ENCODE measurements at regions not wholly inside any gene's neighbourhood (a gene's known extent, or its start where the extent isn't known, plus 50 kb on each side); places are given as distances from the start of the nearest gene placed in this dataset.

DNA sequence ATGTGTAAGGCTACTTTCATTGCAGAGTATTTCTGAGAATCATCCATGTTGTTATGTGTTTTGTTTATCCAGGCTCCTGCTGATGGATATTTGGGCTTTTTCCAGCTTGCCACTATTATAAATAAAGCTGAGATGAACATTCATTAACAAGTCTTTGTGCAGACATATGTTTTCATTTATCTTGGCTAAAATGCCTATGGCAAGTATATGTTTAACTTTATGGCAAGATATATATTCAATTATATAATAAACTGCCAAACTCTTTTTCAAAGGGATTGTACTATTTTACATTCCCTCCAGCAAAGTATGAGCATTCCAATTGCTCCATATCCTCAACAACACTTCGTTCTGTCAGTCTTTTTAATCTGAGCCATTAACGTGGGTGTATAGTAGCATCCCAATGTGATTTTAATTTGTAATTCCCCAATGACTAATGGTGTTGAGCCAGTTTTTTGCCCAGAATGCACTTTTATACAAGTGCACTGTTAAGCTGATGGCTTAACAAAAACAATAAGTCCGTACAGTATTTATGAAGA is 452.4 kb downstream of the SHQ1 start (continued):
- TF ChIP-seq SP4 (IDR thresholded peaks at IDR 0.05; ENCODE audit: low read length) (no peak), RBBP5 (IDR thresholded peaks at IDR 0.05; ENCODE audit: borderline replicate concordance, low read depth, low read length) (no peak), TBP (IDR thresholded peaks at IDR 0.05; ENCODE audit: low read depth, low read length) (no peak), SP1 (IDR thresholded peaks at IDR 0.05; ENCODE audit: low read depth, low read length) (no peak), CBX8 (IDR thresholded peaks at IDR 0.05; ENCODE audit: borderline replicate concordance, low read depth, low read length) (no peak)

All from H1 (cell line).